Hepatocyte (in vitro differentiated cells): ENCODE measurements at regions not wholly inside any gene's neighbourhood (a gene's known extent, or its start where the extent isn't known, plus 50 kb on each side); places are given as distances from the start of the nearest gene placed in this dataset.

Source experiments
- DNase-seq: peaks from one replicate; pipeline ENCODE4 v3.0.0-alpha.2; 2016; ENCODE audit warnings: low spot score
- H2AFZ ChIP-seq: fragments of 200-600 bp; sonication (generic); 2 replicates; pipeline ENCODE4 v1.6.0; 2016; ENCODE audit warnings: antibody characterized with exemption, mild to moderate bottlenecking
- H3K27ac ChIP-seq: fragments of 200-600 bp; sonication (generic); 2 replicates; pipeline ENCODE4 v1.5.1; 2016; ENCODE audit warnings: mild to moderate bottlenecking
- H3K27me3 ChIP-seq: fragments of 200-600 bp; sonication (generic); 2 replicates; pipeline ENCODE4 v1.6.1; 2016
- H3K36me3 ChIP-seq: fragments of 200-600 bp; sonication (generic); replicated peaks from 2 replicates; pipeline ENCODE4 v1.5.1; 2016; ENCODE audit warnings: low read depth; ENCODE audit not compliant: insufficient read depth
- H3K4me1 ChIP-seq: fragments of 200-600 bp; sonication (generic); 2 replicates; pipeline ENCODE4 v1.5.1; 2016; ENCODE audit warnings: mild to moderate bottlenecking, moderate library complexity; ENCODE audit not compliant: insufficient read depth
- H3K4me2 ChIP-seq: fragments of 200-600 bp; sonication (generic); 2 replicates; pipeline ENCODE4 v1.6.0; 2016
- H3K4me3 ChIP-seq: fragments of 200-600 bp; sonication (generic); 2 replicates; pipeline ENCODE4 v1.5.1; 2016; ENCODE audit warnings: mild to moderate bottlenecking
- H3K79me2 ChIP-seq: fragments of 200-600 bp; sonication (generic); 2 replicates; pipeline ENCODE4 v1.6.0; 2017; ENCODE audit warnings: mild to moderate bottlenecking
- H3K9me2 ChIP-seq: fragments of 200-600 bp; sonication (generic); replicated peaks from 2 replicates; pipeline ENCODE4 v1.6.0; 2017; ENCODE audit warnings: mild to moderate bottlenecking; ENCODE audit not compliant: insufficient read depth
- H3K9me3 ChIP-seq: fragments of 200-600 bp; sonication (generic); 2 replicates; pipeline ENCODE4 v1.5.1; 2016; ENCODE audit warnings: low read depth, mild to moderate bottlenecking
- H4K20me1 ChIP-seq: fragments of 200-600 bp; sonication (generic); 2 replicates; pipeline ENCODE4 v1.6.0; 2016; ENCODE audit warnings: mild to moderate bottlenecking; ENCODE audit not compliant: insufficient read depth, poor library complexity, severe bottlenecking
- EZH2 ChIP-seq: fragments of 200-600 bp; sonication (generic); IDR thresholded peaks from 2 replicates; pipeline ENCODE4 v1.6.1; 2016; ENCODE audit warnings: antibody characterized with exemption, mild to moderate bottlenecking, borderline replicate concordance
- EZH2phosphoT487 ChIP-seq: fragments of 200-600 bp; sonication (generic); IDR thresholded peaks from one replicate; pipeline ENCODE4 v1.6.1; 2018; ENCODE audit warnings: antibody characterized with exemption, mild to moderate bottlenecking, low read depth, moderate library complexity; ENCODE audit not compliant: unreplicated experiment, severe bottlenecking
- WGBS: methylation state at CpG from one replicate; pipeline ENCODE4 v1.1.6; 2016; ENCODE audit warnings: low lambda C conversion rate; ENCODE audit errors: missing lambda C conversion rate; 5-methylcytosine and 5-hydroxymethylcytosine counted together
- TF ChIP-seq, protein P1 (sequence below): fragments of 200-600 bp; sonication (generic); IDR thresholded peaks from 2 replicates; pipeline ENCODE4 v1.5.1; 2016; ENCODE audit warnings: antibody characterized with exemption, mild to moderate bottlenecking; ENCODE audit not compliant: poor library complexity

- no peak overlapping the region for H3K27ac ChIP-seq
- no peaks in the 10 kb centered on the region for H3K9me3 ChIP-seq
- H3K9me2 ChIP-seq: no peaks in the 10 kb centered on the region
- no peak overlapping the region for H2AFZ ChIP-seq
- H4K20me1 ChIP-seq: no peaks in the 10 kb centered on the region
- H3K4me1 ChIP-seq: no peaks in the 10 kb centered on the region
- TF ChIP-seq, protein P1, sequence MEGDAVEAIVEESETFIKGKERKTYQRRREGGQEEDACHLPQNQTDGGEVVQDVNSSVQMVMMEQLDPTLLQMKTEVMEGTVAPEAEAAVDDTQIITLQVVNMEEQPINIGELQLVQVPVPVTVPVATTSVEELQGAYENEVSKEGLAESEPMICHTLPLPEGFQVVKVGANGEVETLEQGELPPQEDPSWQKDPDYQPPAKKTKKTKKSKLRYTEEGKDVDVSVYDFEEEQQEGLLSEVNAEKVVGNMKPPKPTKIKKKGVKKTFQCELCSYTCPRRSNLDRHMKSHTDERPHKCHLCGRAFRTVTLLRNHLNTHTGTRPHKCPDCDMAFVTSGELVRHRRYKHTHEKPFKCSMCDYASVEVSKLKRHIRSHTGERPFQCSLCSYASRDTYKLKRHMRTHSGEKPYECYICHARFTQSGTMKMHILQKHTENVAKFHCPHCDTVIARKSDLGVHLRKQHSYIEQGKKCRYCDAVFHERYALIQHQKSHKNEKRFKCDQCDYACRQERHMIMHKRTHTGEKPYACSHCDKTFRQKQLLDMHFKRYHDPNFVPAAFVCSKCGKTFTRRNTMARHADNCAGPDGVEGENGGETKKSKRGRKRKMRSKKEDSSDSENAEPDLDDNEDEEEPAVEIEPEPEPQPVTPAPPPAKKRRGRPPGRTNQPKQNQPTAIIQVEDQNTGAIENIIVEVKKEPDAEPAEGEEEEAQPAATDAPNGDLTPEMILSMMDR: no peak
- TF ChIP-seq EZH2 (no peak), EZH2phosphoT487 (no peak)
- H3K4me2 ChIP-seq: no peak overlapping the region
- H3K27me3 ChIP-seq: no peaks in the 10 kb centered on the region
- DNase-seq: no peak
- H3K79me2 ChIP-seq: no peaks in the 10 kb centered on the region
- no peaks in the 10 kb centered on the region for H3K36me3 ChIP-seq
- no peak overlapping the region for H3K4me3 ChIP-seq
- WGBS: 76% methylated on average over 14 of the region's 14 CpGs
These were observed 72.0 kb upstream of the IQSEC1 start for GRCh38 chr3:13145131-13145825.

DNA sequence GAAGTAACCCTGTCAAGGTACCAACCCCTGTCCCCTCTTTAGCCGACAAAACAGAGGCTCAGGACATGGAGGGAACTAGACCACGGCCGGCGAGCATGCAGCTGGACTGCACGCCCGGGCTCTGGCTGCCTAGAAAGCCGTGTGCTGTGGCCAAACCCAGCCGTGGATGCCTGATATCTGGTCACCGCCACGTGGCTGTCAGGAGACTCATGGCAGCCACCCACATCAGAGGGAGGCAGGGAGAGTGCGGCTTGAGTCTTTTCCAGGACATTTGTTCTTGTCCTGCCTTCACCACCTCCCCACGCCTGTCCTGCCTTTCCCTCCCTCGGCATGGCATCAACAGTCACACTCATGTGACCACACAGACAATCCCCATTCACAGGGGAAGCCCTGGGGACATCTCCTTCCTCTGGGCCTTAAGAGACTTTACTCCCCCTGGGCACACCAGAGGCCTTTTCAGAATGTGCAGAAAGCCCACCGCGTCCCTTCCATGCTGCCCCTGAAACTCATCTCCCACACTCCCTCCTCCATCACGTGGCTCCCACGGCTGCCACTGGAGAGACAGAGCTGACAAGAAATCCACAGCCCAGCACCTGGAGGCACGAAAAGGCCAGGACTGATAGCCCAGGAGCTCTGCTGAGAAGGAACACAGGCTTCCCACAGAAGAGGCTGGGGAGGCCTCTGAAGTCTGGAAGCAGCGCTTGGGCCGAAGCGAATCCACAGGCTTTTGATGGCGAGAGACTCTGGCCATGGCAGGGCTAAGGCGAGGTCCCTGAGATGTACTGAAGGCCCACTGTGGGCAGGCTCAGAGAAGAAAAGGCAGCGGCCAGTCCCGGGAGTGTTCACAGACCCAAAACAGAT lies 71.2 kb upstream of the IQSEC1 start:
- Histone ChIP-seq H3K27ac (no peak overlapping the region), H3K27me3 (no peaks in the 10 kb centered on the region), H3K79me2 (no peaks in the 10 kb centered on the region), H3K4me3 (no peak overlapping the region), H3K4me1 (no peaks in the 10 kb centered on the region), H3K4me2 (no peak overlapping the region), H4K20me1 (no peaks in the 10 kb centered on the region), H3K36me3 (no peaks in the 10 kb centered on the region), H3K9me3 (no peaks in the 10 kb centered on the region), H2AFZ (no peak overlapping the region), H3K9me2 (no peaks in the 10 kb centered on the region)
- WGBS: 89% methylated on average over 25 of the region's 25 CpGs
- DNase-seq: no peak
- TF ChIP-seq EZH2phosphoT487 (no peak), EZH2 (no peak)
- TF ChIP-seq, protein P1: no peak

- no peak overlapping the region for H3K4me2 ChIP-seq
- H3K9me2 ChIP-seq: no peaks in the 10 kb centered on the region
- no peak overlapping the region for H3K27ac ChIP-seq
- TF ChIP-seq EZH2: no peak
- no peak for TF ChIP-seq EZH2phosphoT487
- TF ChIP-seq, protein P1: no peak
- no peaks in the 10 kb centered on the region for H3K36me3 ChIP-seq
- no peaks in the 10 kb centered on the region for H3K79me2 ChIP-seq
- no peak for DNase-seq
- H3K4me1 ChIP-seq: no peaks in the 10 kb centered on the region
- WGBS: 87% methylated on average over 7 of the region's 7 CpGs
- H2AFZ ChIP-seq: no peak overlapping the region
- no peaks in the 10 kb centered on the region for H3K9me3 ChIP-seq
- H4K20me1 ChIP-seq: no peaks in the 10 kb centered on the region
- H3K27me3 ChIP-seq: no peaks in the 10 kb centered on the region
- H3K4me3 ChIP-seq: no peak overlapping the region
These were observed 70.3 kb upstream of the IQSEC1 start for GRCh38 chr3:13143381-13144004.
